Endometrial microvascular endothelial cells (primary cell): ENCODE measurements at regions not wholly inside any gene's neighbourhood (a gene's known extent, or its start where the extent isn't known, plus 50 kb on each side); places are given as distances from the start of the nearest gene placed in this dataset.

Source experiments
- in situ Hi-C: cut with HindIII; loops from 2 replicates; pipeline ENCODE4 v1.10.0; 2017; ENCODE audit warnings: low sequenced_read_pairs, low pct_unique_long_range_greater_than_20kb; ENCODE audit errors: inconsistent ontology term

GRCh38 chr15:62781081-62781497 is 261.5 kb upstream of the TPM1 start:
- in situ Hi-C loops = no loop called here

- in situ Hi-C loops = no loop called here
These were observed 260.3 kb upstream of the TPM1 start for GRCh38 chr15:62782071-62782841.

- in situ Hi-C loops = no loop called here
These were observed 259.7 kb upstream of the TPM1 start for GRCh38 chr15:62782896-62783295.

- in situ Hi-C loops = no loop called here
These were observed 259.1 kb upstream of the TPM1 start for GRCh38 chr15:62783303-62783957.

- in situ Hi-C loops = no loop called here
These were observed 256.4 kb upstream of the TPM1 start for GRCh38 chr15:62785881-62786828.

GRCh38 chr15:62787401-62787800 is 255.1 kb upstream of the TPM1 start:
- in situ Hi-C loops = no loop called here

- in situ Hi-C loops = no loop called here
These were observed 254.3 kb upstream of the TPM1 start for GRCh38 chr15:62788224-62788623.

- in situ Hi-C loops = no loop called here
These were observed 252.0 kb upstream of the TPM1 start for GRCh38 chr15:62790546-62790945.

GRCh38 chr15:62791694-62792093 is 250.9 kb upstream of the TPM1 start:
- in situ Hi-C loops = no loop called here

- in situ Hi-C loops = no loop called here
These were observed 249.4 kb upstream of the TPM1 start for GRCh38 chr15:62792986-62793751.

GRCh38 chr15:62793752-62794144 is 248.8 kb upstream of the TPM1 start:
- in situ Hi-C loops = no loop called here

- in situ Hi-C loops = no loop called here
These were observed 247.4 kb upstream of the TPM1 start for GRCh38 chr15:62795171-62795570.

GRCh38 chr15:62795700-62796695 is 246.5 kb upstream of the TPM1 start:
- in situ Hi-C loops = no loop called here

- in situ Hi-C loops = no loop called here
These were observed 245.4 kb upstream of the TPM1 start for GRCh38 chr15:62797171-62797570.

GRCh38 chr15:62798536-62798935 is 244.0 kb upstream of the TPM1 start:
- in situ Hi-C loops = no loop called here

GRCh38 chr15:62799037-62799436 is 243.5 kb upstream of the TPM1 start:
- in situ Hi-C loops = no loop called here

- in situ Hi-C loops = no loop called here
These were observed 242.6 kb upstream of the TPM1 start for GRCh38 chr15:62799919-62800318.

- in situ Hi-C loops = no loop called here
These were observed 239.9 kb upstream of the TPM1 start for GRCh38 chr15:62802612-62803011.
